ENCODE measurements at regions not wholly inside any gene's neighbourhood (a gene's known extent, or its start where the extent isn't known, plus 50 kb on each side); places are given as distances from the start of the nearest gene placed in this dataset.

DNA sequence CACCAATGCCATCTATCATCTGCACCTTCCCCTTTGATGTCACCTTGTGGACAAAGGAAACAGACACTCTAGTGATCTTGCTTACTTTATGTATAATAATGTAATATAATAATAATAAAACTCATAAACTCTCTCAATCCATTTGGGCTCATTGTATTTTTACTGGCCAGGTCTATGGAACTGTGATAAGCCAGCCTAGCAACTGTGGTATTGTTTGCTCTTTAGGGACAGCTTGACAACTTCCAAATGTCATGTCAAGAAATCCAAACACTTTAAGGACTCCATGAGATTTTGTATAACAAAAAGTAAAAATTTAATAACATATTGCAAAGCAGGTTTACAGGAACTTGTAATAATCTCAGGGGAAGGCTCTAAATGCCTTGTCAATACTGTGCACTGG lies 1163.4 kb upstream of the TMPRSS15 start:
- Histone ChIP-seq H3K9me3 (peaks cover 0 to 6% of the 10 kb centered on the region in 2 donors), H3K36me3 (no peaks in the 10 kb centered on the region), H3K4me3 (no peak overlapping the region), H3K27ac (no peak overlapping the region), H3K27me3 (no peaks in the 10 kb centered on the region), H3K4me1 (no peaks in the 10 kb centered on the region)
- intact Hi-C loops (cut with DNase I) = no loop called here
- DNase-seq (no peak), ATAC-seq (no peak)
- TF ChIP-seq, protein P1, sequence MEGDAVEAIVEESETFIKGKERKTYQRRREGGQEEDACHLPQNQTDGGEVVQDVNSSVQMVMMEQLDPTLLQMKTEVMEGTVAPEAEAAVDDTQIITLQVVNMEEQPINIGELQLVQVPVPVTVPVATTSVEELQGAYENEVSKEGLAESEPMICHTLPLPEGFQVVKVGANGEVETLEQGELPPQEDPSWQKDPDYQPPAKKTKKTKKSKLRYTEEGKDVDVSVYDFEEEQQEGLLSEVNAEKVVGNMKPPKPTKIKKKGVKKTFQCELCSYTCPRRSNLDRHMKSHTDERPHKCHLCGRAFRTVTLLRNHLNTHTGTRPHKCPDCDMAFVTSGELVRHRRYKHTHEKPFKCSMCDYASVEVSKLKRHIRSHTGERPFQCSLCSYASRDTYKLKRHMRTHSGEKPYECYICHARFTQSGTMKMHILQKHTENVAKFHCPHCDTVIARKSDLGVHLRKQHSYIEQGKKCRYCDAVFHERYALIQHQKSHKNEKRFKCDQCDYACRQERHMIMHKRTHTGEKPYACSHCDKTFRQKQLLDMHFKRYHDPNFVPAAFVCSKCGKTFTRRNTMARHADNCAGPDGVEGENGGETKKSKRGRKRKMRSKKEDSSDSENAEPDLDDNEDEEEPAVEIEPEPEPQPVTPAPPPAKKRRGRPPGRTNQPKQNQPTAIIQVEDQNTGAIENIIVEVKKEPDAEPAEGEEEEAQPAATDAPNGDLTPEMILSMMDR (IDR thresholded peaks at IDR 0.05) = no peak

DNA sequence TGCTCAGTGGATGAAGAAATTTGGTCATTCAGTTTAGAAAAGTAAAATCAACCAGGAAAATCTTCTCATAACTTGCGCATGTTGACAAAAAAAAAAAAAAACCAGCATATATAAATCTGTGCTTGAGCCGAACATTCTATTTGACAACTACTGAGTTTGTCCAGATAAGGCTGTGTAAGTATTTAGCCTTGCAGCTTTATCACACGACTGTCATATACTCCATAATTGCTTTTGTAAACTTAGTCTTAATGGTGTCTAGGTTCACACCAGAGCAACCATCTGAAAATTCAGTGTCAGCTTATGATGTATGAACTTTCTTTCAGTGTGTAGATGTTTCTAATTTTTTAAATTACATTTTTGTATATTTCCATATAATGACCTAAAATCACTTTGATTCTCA lies 1173.8 kb upstream of the TMPRSS15 start:
- H3K4me3 ChIP-seq = no peak overlapping the region
- H3K27ac ChIP-seq = no peak overlapping the region
- TF ChIP-seq, protein P1 (IDR thresholded peaks at IDR 0.05) = no peak
- H3K36me3 ChIP-seq = no peaks in the 10 kb centered on the region
- intact Hi-C loops (cut with DNase I) = no loop called here
- DNase-seq (no peak), ATAC-seq (no peak)
- no peaks in the 10 kb centered on the region for H3K4me1 ChIP-seq
- no peaks in the 10 kb centered on the region for H3K27me3 ChIP-seq
- H3K9me3 ChIP-seq = no peaks in the 10 kb centered on the region

DNA sequence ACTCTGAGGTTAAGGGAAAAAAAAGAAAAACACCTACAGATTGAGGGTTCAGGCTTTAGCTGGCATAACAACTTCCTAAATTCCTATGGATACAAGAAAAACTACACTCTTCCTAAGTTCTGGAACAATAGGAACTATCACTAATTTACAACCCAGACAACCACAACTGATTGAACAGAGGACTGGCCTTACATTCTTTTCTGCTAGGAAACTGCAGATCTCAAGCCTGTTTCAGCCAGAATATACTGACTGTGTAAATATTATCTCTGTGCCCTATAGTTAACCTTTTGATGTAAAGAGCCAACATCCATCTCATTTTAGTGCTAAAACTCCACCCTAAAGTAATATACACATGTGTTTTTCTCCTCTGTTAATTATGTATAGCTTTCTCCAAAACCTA lies 1186.5 kb upstream of the TMPRSS15 start:
- Histone ChIP-seq H3K4me3 (no peak overlapping the region), H3K9me3 (peaks cover 0 to 3% of the 10 kb centered on the region in 2 donors), H3K36me3 (no peaks in the 10 kb centered on the region), H3K27ac (no peak overlapping the region), H3K27me3 (no peaks in the 10 kb centered on the region), H3K4me1 (no peaks in the 10 kb centered on the region)
- intact Hi-C loops (cut with DNase I) = no loop called here
- ATAC-seq (no peak), DNase-seq (no peak)
- TF ChIP-seq, protein P1 (IDR thresholded peaks at IDR 0.05) = no peak

DNA sequence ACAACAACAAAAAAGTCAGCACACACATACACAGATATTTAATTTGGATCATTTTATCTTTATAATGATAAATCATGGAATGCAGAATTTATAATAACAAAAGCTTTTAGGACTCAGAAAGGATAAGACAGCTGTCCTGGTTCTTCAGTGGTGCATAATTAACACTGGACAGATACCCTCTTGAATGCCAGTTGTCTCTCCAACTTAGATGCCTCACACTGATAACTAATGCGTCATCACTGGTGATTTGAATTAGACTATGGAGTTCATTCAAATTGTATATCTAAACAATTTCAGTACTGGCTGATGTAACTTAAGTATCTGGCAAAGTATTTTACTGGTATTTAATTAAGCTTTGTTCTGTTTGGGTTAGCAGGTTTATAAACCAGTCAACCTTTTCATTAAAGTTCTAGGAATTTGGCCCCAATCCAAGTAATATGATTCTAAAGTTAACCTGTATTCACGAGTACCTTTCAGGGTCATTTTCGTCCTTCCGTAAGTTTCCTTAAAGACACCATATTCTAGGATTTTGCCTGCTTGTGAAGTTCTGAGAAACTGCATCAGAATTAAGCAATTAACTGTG lies 1199.5 kb upstream of the TMPRSS15 start:
- no peak overlapping the region for H3K4me3 ChIP-seq
- no peak overlapping the region for H3K27ac ChIP-seq
- no peaks in the 10 kb centered on the region for H3K4me1 ChIP-seq
- no peaks in the 10 kb centered on the region for H3K27me3 ChIP-seq
- intact Hi-C loops (cut with DNase I) = no loop called here
- no peak for DNase-seq
- TF ChIP-seq, protein P1 (IDR thresholded peaks at IDR 0.05) = no peak
- ATAC-seq = no peak
- H3K9me3 ChIP-seq = no peaks in the 10 kb centered on the region
- H3K36me3 ChIP-seq = no peaks in the 10 kb centered on the region

DNA sequence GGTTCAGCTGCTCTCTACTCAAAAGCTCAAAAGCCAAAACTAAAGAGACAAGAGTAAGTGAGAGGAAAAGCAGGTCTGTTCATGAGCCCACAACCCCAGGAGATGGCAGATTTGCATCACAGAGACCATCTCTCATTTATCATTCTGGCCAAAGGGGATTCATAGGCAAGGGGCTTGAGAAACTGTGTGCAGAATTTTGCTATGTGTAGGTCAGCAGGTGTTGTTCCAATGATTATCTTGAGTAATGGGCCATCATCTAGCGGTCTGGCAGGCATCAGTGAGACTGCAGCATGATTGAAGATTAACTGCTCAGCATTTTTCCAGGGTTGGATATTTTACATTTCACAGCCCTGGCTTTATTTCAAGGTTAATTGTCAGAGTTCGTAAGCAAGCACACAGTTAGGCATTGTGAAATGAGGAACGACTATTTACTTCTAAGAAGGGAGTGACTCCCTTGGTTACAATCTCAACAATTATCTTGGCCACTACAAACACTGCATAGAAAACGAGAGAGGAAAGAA lies 1204.6 kb upstream of the TMPRSS15 start:
- no peaks in the 10 kb centered on the region for H3K36me3 ChIP-seq
- ATAC-seq = no peak
- no peaks in the 10 kb centered on the region for H3K4me1 ChIP-seq
- H3K27me3 ChIP-seq = no peaks in the 10 kb centered on the region
- intact Hi-C loops (cut with DNase I) = no loop called here
- no peak overlapping the region for H3K4me3 ChIP-seq
- DNase-seq = peak in 1 of 4 donors; percentile 4
- no peak overlapping the region for H3K27ac ChIP-seq
- TF ChIP-seq, protein P1 (IDR thresholded peaks at IDR 0.05) = no peak
- no peaks in the 10 kb centered on the region for H3K9me3 ChIP-seq

Data from left lung (tissue), 4 donors.